ENCODE measurements at regions not wholly inside any gene's neighbourhood (a gene's known extent, or its start where the extent isn't known, plus 50 kb on each side); places are given as distances from the start of the nearest gene placed in this dataset.

- TF ChIP-seq CTCF (IDR thresholded peaks at IDR 0.05) (no peak), ZFX (IDR thresholded peaks at IDR 0.05; ENCODE audit: borderline replicate concordance) (no peak)
Observed at GRCh38 chr7:20839987-20840386, 53.3 kb upstream of the SP8 start.
